ENCODE measurements at regions not wholly inside any gene's neighbourhood (a gene's known extent, or its start where the extent isn't known, plus 50 kb on each side); places are given as distances from the start of the nearest gene placed in this dataset.
"Not testable (repeated sequence)": the region's sequence is repeated elsewhere in the genome, so short reads cannot be mapped to it uniquely, and the experiment has no call there.

DNA sequence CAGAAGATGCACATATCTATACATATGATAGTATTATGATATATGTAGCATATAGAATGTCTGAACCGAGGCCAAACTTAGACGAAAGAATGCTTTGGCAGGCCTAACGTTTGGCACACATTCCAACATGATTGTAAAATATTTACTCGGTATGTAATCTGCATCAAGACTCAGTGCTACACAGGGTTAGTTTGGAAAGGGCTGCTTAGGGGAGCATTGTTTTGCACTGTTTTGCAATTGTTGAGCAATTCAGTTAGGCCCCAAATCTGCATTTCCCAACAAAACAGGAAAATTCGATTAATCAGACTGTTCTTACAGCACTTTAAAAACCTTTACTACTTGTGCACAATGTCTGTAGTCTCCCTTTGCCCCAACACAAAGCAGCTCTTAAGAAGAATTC lies 216.0 kb upstream of the NEGR1 start:
- no peak for DNase-seq

DNA sequence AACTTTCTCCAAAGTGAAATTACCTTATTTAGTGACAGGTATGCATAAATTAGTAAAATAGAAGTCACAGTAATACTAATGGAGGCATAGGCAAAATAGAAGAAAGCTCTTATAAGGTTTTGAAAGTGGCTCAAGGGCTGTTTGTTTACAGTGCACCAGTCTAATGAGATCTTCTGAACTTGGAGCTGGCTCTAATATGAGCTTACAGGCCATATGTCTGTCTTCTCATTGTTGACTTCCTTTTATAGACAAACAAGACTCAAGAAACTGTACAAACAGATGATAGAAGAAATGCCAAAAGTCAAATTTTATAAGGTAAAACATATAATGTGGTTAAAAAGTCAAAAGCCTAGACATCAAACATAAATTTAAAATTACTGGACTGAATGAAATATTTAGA lies 207.5 kb upstream of the NEGR1 start:
- no peak for DNase-seq

DNA sequence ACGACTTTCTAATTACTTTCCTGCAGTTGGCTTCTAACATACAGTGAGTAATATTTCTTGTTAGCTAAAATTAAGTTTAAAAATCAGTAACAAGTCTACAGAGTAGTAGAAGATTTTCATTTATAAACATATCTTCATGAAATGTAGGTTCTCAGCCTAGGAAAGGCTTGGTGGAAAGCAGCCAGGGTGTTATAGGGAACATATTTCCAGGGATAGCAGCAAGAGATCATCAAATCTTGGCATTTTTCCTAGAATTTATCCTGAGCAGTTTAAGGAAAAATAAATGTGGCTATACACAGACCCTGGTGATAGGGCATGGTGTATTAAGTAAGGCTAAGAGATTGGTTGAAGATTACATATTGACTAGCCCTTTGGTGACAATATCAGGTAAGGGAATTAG lies 203.5 kb upstream of the NEGR1 start:
- peak; percentile 46 for DNase-seq

DNA sequence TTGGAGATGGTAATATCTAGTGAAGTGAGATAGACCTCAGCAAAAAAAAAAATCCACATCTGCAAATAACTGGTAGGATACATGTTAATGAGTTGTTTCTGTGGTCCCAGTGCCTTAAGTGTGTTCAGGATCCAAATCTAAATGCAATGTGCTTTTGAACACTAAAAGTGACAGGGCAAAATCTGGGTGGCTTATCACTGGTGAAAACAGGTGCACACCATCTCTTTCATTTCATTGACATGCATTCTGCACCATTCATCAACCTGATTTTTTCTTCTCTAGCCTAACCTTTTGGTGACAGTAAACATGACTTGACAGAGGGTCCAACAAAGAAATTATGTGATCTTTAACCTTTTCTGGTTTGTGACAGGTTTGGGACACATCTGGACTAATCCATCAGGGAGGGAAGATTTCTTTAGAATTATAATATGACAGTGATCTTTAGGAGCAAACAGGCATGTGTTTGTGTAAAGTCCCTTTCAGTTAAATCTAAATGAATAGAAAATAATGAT lies 201.6 kb upstream of the NEGR1 start:
- DNase-seq, result no peak

DNA sequence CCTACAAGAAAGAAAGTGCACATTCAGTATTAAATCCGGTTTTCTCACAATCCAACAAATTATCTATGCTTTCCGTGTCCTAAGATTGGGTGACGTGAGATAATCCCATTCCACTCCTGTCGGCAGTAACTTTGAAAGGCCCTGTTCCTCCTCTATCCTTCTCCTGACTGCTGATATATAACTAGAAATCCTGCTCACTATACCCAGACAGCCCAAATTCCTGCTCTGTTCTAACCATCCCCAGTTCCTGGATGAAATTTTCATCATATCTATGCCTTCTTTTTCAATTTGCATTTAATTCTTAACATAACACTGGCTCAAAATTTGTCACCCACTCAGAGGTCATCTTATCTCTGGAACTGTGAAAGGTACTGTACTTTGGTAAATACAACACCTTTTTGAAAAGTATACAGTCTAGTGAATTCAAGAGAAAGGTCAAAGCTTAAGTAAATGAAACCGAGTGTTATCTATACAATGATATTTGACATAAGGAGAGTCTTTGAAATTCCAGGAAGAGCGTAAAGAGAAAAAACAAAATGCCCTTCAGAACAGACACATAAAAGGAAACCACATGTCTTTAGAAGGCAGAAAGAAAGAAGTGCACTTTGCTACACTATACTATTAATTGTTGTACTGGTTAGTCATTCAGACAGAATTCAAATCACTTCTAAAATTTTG lies 200.5 kb upstream of the NEGR1 start:
- no peak for DNase-seq

DNA sequence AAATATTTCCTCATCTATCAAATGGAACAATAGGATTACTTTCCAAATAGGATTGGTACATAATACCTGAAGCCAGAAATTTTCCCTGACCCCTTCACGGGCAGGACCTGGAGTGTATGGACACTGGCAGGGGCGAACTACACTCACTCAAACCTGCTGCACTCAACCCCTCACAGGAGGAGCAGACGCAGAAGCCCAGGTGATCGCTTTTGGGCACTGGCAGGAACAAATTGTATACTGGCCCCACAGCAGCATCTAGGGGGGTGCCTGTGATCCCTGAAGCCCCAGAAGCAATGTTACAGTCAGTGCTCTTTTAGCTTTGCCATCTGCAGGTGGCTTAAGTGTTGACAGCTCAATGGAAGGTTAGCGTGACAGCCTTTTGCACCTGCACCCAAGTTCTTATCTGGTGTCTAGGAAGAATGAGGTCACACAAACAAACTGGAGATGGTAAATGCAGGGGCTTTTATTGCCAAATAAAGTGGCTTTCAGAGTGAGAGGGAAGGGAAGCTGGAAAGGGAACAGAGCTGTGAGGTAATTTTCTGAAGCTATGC lies 199.2 kb upstream of the NEGR1 start:
- DNase-seq, result no peak

DNA sequence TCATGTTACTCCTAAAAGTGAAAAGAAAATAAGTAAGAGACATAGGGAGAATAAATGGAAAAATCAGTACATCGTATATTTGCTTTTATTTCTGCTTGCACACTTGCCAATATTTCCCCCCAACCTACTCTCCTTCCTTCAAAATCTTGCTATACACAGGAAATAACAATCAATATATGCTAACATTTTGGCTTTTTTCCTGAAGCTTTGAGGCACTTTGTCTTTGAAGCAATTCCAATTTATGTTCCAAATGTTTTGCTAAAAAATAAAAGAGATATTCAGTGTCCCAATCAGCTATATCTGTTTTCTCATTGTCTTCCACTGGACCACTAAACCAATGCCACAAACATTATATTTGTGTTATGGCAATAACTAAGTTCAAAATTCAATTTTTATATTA lies 184.0 kb upstream of the NEGR1 start:
- DNase-seq, result no peak

DNA sequence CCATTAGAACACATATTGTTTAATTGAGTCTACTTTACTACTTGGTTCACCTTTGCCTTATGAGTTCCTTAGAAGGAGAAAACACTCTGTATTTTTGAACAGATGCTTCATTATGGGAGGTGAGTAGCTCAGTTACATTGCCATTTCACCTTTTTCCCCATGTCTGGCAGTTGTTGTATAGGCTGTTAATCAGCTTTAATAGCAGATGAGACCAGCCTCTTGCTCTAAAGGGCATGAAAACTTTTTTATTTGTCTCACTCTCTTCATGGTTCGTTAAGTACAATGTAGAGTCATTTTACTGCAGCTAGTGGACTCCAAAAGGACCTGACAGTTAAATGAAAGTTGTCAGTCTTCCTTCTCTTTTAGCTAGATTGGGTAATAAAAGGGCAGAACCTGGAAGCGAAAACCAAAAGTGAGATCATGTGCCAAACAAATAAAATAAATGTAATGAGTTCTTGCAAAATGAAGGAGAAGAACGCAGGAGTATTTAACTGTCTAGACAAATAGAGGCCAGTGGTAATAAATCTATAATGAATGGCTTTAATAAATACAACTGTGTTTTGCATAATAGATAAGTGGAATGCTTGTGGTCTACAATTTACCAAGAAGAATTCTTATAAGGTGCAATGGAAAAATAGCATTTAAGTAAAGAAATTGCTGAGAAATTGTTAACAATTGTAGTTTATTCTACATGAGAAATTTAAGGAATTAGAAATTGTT lies 180.0 kb upstream of the NEGR1 start:
- no peak for DNase-seq

DNA sequence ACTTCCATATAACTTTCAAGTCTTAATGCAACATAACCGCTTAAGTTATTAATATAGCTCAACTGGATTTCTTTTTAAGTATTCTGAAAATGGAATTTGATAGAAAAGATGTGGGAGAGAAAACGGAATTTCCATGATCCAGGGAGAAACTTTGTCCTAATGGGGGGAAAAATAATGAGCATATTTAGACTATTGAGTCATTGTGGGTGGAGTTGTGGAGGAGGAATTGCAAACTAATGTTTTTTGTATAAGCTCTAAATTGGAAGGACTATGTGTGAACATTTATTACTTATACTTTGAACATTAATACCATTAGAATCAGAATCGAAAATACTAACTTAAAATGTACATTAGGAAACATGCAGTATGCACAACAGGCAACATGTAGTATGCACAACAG lies 159.9 kb upstream of the NEGR1 start:
- no peak for DNase-seq

DNA sequence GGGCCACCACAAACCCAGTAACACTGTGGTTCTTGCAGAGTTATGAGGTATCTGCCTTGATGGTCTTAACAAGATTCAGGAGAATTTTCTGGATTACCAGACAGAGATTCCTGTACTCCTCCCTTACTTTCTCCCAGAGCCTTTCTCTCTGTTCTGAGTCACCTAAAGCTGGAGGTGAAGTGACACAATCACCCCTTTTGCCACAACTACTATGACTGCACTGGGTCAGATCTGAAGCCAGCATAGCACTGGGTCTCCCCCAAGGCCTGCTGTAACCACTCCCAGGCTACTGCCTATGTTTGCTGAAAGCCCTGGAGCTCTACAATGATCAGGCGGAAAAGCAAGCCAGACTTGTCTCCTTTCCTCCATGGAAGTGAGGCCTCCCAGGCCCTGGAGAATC lies 156.7 kb upstream of the NEGR1 start:
- no peak for DNase-seq

DNA sequence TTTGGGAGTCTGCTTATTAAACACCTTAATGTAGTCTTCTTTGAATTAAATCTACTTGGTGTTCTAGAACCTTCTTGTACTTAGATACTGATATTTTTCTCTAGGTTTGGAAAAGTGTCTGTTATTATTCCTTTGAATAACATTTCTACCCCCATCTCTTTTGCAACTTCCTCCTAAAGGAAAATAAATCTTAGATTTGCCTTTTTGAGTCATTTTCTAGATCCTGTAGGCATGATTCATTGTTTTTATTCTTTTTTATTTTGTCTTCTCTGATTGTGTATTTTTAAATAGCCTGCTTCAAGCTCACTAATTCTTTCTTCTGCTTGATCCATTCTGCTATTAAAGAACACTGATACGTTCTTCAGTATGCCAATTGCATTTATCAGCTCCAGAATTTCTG lies 155.9 kb upstream of the NEGR1 start:
- DNase-seq, result no peak

DNA sequence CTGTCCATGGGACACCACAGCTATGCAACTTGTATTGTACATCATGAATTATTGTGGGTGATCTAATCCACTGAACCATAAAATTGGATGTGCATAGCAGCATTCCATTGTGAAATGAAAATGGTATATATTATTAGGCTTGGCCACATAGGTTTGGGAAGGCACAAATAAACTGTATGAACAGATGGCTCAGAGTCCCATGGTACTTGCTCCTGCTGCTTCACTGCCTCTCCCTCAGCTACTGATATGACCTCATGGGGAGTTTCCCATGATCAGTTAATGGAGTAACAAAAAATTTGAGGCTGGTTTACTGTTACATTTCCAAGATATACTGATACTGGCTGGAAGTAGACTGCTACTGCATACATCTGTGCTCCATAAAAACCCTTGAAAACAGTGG lies 152.7 kb upstream of the NEGR1 start:
- no peak for DNase-seq

DNA sequence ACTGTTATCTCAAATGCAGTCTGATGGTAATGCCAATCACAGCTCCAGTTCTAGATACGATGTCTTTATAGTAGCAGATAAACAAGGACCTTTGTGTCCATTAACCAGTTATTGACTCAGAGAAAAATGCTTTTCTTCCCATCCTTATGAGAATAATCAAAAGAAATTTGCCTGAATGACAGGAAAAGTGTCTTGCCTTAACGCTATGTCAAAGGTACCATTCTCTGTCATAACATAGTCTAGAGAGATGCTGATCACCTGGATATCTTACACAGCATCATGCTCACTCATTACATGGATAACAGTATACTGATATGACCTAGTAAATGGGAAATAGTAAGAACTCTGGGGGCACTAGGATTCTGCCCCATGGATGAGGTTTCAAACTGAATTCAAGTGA lies 151.7 kb upstream of the NEGR1 start:
- DNase-seq, result no peak

DNA sequence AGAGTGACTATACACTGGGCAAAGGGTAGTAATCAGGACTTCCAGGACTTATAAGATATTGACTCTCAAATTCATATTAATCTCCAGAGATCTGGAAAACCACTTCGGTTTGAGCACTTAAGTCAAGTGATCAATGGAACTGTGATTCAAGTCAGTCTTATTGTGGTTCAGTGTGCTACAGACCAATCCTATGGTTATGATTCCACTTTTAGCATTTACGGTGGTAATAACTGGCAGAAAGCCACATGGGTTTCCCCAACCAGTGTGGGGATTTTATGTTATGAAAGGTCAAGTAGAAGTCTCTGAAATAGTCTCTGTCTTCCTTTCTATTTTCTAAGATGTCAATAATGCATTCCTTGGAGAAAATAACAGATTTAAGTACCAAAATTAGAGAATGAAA lies 151.3 kb upstream of the NEGR1 start:
- DNase-seq, result no peak

DNA sequence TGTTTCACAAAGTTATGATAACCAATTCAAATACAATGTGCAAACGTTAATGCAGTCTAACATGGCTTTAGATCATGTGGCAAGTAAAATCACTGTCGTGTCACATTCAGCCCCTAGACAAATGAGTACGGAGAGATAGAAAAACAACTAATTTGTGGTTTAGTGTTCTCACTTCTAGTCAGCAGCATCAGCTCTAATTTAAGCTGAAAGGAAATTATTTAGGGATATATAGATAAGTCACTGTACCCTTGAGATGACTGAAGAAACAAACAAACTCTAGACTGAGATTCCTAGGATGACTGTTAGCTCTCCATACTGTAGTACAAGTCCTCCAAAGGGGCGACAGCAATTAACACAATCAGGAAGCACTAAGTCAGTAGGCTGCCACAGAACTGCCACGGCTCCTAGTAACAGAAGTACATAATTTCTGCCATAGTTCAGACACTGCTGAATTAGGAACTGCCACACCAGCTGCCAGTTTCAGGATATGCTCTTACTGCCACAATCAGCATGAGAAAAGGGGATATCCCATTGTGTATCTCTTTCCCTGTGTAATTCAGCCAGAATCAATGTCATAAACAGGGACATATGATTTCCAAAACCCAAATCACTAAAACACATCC lies 150.4 kb upstream of the NEGR1 start:
- DNase-seq, result no peak

DNA sequence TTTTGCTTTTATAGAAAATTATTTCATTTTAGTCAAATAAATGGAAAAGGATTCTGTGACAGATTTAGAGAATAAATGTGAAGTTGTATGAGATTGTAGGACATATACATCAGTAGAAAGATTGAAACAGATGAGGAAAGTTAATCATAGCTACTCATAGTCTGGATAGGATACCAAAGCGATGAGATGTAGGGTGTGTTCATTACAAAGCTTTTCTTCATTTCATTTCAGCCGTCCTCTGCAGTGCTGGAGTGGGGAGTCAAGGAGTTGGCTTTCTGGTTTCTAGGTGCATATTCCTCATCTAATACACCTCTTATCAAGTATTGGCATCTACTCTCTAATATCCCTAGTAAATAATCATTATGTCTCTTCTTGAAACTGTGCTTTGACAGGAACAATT lies 149.5 kb upstream of the NEGR1 start:
- DNase-seq, result no peak

DNA sequence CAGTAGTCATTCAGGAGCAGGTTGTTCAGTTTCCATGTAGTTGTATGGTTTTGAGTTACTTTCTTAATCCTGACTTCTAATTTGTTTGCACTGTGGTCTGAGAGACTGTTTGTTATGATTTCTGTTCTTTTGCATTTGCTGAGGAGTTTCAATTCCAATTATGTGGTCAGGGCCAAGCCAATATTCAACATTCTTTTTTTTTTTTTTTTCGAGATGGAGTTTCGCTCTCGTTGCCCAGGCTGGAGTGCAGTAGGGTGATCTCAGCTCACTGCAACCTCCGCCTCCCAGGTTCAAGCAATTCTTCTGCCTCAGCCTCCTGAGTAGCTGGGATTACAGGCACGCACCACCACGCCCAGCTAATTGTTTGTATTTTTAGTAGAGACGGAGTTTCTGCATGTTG lies 145.9 kb upstream of the NEGR1 start:
- not testable (repeated sequence) for DNase-seq

DNA sequence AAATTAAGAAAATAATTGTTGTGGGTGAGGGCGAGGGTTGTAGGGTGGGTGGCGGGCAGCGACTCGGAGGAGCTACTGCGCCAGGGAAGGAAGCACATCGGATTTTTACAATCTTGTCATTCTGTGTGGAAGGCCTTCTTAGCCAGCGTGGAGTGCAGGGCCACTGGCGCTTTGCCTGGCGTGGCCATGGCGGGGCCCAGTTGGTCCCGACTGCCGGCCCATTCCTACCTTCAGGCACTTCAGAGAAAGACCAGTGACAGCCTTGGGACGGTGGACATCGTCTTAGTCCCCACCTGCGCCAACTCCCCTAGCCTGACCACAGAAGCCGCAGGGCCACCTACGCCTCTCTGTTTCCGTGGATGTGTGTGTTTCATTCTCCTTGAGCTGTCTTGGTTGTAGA lies 136.9 kb upstream of the NEGR1 start:
- no peak for DNase-seq

DNA sequence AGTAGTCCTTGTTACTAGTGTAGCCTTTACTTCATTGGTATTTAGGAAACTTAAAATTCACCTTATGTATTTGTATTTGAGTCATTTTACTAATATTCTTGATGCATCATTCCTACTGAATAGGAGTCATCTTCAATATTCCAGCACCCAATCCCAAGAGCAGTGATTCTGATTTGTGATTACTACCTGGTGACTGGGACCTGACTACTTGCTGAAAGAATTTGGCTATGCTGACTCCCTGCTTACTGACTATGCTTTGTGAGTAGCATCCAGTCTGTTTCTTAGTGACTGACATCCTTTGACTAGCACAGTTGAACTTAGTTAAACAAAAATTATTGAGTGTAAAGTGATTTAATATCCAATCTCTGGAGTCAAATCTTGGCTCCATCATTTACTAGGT lies 129.9 kb upstream of the NEGR1 start:
- DNase-seq, result no peak

DNA sequence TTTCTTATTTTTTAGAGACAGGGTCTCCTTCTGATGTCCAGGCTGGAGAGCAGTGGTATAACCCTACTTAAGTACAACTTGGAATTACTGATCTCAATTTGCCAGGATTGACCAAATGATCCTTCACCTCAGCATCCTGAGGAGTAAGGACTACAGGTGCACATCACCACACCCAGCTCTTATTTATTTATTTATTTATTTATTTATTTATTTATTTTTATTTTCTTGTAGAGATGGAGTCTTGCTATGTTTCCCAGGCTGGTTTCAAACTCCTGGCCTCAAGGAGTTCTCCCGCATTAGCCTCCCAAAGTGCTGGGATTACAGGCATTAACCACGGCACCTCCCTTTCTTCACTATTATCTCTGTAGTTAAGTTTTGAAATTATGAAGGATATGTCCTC lies 117.5 kb upstream of the NEGR1 start:
- DNase-seq, result no peak

DNA sequence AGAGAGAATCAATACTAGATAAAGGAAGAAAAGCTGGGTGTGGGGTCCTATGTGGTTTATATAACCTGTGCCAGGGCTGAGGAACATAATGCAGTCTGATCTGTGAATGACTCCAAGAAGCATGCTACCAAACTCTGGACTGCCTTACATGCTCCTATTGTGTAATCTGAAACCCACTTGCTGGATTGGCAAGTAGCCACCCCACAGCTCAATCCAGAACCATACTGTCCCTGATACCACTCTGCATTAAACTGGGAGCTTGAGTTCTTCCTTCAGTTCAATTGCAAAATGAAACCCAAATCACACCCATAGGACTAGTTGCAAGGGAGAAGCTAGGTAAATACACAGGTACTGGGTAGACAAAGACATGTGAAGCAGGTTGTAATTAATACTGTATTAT lies 115.4 kb upstream of the NEGR1 start:
- no peak for DNase-seq

DNA sequence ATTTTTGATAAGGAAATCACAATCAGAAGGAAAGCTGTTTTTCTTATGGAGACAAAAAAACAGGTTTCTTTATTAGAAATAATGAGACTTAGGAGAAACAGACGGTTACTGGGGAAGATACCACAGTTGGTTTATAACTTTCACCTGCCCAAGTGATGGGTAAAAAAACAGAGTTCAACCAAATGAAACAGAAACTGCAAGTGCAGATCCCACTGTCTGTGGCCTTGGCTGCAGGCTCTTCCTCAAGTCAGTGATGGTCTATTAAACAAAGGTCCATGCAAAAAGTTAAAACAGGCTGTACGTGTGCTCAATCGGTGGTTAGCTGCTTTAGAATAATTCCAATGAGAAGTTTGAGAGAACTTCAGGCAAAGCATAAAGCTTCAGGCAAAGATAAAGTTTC lies 112.1 kb upstream of the NEGR1 start:
- no peak for DNase-seq

DNA sequence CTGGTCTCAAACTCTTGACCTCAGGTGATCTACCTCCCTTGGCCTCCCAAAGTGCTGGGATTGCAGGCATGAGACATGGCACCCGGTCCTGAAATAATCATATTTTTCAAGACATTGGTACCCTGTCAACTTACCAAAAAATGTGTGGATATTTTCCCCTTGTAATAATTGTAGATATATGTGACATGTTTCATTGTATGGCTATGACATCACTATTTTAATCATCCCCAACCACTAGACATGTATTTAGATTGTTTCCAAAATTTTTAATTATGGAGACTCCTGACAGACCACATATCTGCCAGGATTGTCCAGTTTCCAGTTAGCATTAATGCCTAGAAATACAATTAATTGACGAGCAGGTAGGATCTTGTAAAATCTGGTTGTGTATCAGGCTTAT lies 96.7 kb upstream of the NEGR1 start:
- no peak for DNase-seq

DNA sequence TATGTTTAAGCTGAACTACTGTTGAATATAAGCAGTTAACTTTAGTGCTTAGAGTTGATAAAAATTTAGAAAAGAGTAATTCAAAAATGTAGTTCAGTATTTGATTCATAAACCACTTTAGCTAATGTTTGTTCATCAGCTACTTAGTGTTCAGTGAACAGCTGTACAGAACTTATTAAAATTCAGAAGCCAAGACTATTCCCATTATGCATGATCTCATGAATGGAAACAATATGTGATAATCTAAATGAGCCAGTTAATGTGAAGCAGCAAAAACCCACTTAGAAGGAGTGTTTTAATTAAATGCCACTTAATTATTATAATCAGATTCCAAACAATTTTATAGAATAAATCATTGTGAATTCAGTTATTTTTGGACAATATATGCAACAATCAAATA lies 92.9 kb upstream of the NEGR1 start:
- peak; percentile 23 for DNase-seq
